ELF-1 (cell line): ENCODE measurements at regions not wholly inside any gene's neighbourhood (a gene's known extent, or its start where the extent isn't known, plus 50 kb on each side); places are given as distances from the start of the nearest gene placed in this dataset.

Source experiments
- DNase-seq: peaks from one replicate; pipeline ENCODE4 v3.0.0-alpha.2; 2016; ENCODE audit warnings: low read depth, low spot score

GRCh38 chr4:8774071-8774470 lies 97.6 kb downstream of the HMX1 start:
- DNase-seq: no peak

- no peak for DNase-seq
These were observed 98.3 kb downstream of the HMX1 start for GRCh38 chr4:8773124-8773931.

- peak; percentile 53 for DNase-seq
These were observed 99.0 kb downstream of the HMX1 start for GRCh38 chr4:8772499-8773123.

DNA sequence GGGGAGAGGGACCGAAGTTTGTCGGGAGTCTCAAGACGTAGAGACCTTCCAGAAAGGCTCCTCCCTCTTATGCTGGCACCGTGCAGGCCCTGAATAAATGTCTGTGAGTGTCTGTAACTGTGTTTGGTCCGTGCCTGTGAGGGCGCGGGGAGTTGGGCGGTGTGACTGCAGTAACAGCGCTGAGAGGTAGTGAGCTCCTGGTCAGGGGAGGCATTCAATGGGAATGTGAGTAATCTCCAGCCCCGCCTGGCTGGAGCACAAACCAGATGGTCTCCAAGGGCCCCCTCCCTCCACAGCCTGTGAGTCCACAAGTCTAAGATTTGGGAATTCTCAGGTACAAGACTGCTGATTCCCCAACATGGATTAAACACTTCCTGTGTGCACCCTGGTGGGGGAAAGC lies 100.0 kb downstream of the HMX1 start:
- DNase-seq: no peak

GRCh38 chr4:8771258-8771590 lies 100.4 kb downstream of the HMX1 start:
- DNase-seq: peak; percentile 38

GRCh38 chr4:8770518-8771257 lies 101.0 kb downstream of the HMX1 start:
- DNase-seq: no peak

GRCh38 chr4:8769645-8770517 lies 101.8 kb downstream of the HMX1 start:
- no peak for DNase-seq

DNA sequence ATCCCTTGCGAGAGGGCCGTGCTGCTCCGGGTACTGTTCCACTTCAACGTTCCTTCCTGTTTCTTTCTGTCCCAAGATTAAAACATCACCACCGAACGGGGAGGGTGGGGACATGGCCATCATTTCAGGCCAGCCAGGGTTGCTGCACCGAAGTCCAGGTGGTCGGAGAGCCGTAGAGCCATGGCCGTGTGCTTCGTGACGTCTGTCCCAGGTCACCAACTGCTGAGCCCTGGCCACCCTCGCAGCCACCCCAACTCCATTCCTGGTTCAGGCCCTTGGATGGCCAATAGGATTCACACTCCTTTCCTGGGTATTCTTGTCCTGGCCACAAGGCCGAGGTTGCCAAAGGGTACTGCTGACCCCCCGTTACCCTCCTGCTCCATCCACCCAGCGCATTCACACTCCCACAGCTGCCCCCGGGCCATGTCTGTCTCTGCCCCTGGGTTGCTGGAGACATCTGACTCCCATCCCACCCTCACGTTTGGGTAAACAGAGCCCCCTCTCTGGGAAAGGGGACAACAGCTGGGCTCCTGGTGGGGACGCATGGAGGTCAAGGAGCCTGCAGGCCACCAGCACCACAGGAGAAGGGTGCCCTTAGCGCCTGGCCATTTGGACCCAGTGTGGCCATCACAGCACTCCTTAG lies 103.2 kb downstream of the HMX1 start:
- no peak for DNase-seq

GRCh38 chr4:8766610-8767009 lies 105.0 kb downstream of the HMX1 start:
- DNase-seq: no peak

DNA sequence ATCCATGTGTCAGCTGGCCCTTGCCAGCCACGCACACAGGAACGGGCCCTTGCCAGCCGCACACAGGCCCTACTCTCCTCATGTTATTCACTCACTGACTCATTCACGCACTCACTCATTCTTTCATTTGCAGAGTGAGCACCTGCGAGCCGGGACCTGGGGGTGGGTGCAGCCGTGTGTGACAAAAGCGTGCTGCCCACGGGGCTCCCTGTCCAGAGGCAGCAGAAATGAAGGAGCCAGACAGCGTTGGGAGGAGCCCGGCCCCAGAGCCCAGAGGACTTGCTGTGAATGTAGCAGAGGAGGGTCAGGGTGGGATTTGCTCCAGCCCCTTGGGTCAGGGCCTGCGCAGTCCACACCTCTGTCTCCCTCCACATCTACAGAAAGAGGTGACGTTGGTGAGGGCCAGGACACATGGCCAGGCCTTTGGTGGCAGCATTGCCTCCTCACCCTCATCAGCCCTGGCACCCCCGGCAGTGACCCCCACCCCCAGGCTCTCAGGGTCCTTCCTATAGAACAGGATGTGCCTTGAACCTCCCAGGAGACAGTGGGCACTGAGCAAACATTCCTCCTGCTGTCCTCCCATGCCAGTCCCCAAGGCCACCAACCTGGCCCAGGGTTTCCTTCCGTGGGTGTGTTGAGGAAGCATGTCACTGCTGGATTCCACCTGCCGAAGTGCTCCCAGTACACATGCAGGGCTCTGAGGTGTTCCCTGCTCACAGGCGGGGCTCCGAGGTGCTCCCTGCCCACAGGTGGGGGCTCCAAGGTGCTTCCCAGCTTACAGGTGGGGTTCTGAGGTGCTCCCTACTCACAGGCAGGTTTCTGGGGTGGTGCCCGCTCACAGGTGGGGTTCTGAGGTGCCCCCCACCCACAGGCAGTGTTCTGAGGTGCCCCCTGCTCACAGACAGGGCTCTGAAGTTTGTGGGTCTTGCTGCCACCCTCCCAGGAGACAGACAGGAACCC lies 105.7 kb downstream of the HMX1 start:
- no peak for DNase-seq

DNA sequence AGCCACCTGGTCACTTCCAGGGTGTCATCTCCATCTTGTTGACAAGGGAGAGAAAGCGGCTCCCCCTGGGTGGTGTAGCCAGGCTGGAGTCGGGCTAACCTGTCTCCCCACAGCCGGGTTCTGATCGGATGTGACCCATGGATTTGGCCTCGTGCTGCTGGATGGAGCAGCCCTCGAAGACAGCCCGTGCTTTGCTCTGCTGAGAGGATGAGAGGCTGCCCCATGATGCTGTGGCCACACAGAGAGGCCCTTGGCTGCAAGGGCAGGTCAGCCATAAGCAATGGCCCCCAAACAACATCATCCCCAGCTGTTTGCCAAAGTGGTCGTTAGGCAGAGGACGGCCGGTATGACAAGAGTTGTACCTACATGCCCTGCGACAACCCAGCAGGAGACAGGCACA lies 106.6 kb downstream of the HMX1 start:
- no peak for DNase-seq

GRCh38 chr4:8763966-8764901 lies 107.4 kb downstream of the HMX1 start:
- DNase-seq: no peak

- no peak for DNase-seq
These were observed 108.5 kb downstream of the HMX1 start for GRCh38 chr4:8762951-8763735.

DNA sequence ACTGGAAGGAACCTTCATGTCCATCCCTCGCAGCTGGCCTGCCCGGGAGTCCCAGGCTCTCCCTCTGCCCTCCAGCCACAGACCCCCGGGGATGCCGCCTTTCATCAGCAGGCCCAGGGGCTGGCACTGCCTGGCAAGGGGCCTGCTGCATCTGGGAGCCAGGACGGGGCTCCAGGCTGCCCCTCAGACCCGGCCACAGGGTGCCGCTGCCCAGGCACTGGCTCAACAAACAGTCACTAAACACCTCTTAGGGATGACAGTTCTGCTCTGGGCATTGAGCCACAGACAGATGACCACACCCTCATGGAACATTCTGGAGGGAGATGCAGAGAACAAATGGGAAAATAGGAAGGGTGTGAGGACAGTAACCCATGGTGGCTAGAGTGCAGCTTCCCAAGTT lies 109.3 kb downstream of the HMX1 start:
- no peak for DNase-seq

- DNase-seq: no peak
These were observed 109.8 kb downstream of the HMX1 start for GRCh38 chr4:8761824-8762205.

DNA sequence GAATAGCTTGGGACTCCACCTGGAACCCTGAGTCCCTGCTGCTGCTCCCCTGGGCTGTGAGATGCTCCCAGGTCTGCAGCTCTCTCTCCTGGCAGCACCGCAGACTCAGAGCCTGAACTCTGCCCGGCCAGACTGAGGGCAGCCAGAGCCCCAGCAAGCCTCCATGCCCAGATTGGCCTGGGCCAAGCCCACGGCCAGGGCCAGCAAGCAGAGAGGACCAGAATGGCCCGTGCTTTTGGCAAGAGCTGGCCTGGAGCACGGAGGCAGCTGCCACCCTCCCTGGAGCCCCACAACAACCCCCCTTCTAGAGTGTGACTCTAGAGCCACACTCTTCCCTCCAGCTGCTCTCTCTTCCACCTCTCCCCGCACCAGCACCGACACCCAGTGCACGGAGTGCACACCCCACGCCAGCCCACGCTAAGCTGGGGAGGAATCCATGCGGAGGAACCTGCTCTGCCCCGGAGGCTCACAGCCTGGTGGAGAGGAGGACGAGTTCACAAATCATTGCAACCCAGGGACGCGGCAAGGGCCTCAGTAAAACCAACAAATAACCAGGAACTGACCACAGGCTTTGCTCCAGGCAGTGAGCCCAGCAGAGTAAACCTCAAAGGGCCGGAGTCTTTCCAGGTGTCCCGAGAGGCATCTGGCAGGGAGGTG lies 110.3 kb downstream of the HMX1 start:
- peak; percentile 69 for DNase-seq

DNA sequence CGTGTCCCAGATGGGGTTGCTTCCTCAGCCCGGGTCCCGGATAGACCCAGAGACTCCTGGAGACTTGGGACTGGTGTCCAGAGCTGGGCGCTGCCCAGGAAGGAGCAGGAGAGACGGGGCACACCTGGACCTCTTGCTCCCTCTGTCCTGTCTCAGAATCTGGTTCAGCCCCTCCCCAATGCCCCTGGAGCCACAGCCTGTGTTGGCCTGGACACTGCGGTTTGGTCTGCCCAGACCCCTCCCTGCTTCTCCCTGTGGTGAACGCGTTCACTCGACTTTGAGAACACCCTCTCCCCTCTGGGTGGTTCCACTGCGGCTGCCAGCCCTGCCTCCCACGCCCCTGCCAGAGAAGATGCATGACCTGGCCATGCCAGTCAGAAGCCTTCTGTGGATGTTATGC lies 111.1 kb downstream of the HMX1 start:
- no peak for DNase-seq

GRCh38 chr4:8759987-8760386 lies 111.7 kb downstream of the HMX1 start:
- no peak for DNase-seq
